Cardiac septum (tissue), 1 donor: ENCODE measurements at regions not wholly inside any gene's neighbourhood (a gene's known extent, or its start where the extent isn't known, plus 50 kb on each side); places are given as distances from the start of the nearest gene placed in this dataset.
A peak's percentile ranks its signal among the peaks of the same experiment; 100 is the strongest.

Source experiments
- DNase-seq: peaks from one replicate; pipeline ENCODE4 v3.0.0-alpha.2; 2020; ENCODE audit warnings: low spot score
- intact Hi-C: fragments of 100-400 bp; cut with DNase I; formaldehyde crosslinking; loops from one replicate; pipeline ENCODE4 v1.14.0; 2022
- donor health status: DM: no; HTN: no; CAD: no.

GRCh38 chr2:43117521-43118143 is 108.8 kb downstream of the ZFP36L2 start:
- no peak for DNase-seq
- intact Hi-C loops: no loop called here

GRCh38 chr2:43116988-43117387 is 109.4 kb downstream of the ZFP36L2 start:
- intact Hi-C loops: no loop called here
- DNase-seq: peak; percentile 1

GRCh38 chr2:43115881-43116280 is 110.5 kb downstream of the ZFP36L2 start:
- DNase-seq: no peak

GRCh38 chr2:43114210-43114609 is 112.2 kb downstream of the ZFP36L2 start:
- no peak for DNase-seq
- intact Hi-C loops: no loop called here

More at GRCh38 chr2:43115881-43116280, 110.5 kb downstream of the ZFP36L2 start:
- intact Hi-C loops: no loop called here

GRCh38 chr2:43111788-43112554 is 114.4 kb downstream of the ZFP36L2 start:
- DNase-seq: no peak

GRCh38 chr2:43110442-43110871 is 115.9 kb downstream of the ZFP36L2 start:
- DNase-seq: no peak

More at GRCh38 chr2:43111788-43112554, 114.4 kb downstream of the ZFP36L2 start:
- intact Hi-C loops: no loop called here

GRCh38 chr2:43109261-43109743 is 117.1 kb downstream of the ZFP36L2 start:
- no peak for DNase-seq
- intact Hi-C loops: no loop called here

More at GRCh38 chr2:43110442-43110871, 115.9 kb downstream of the ZFP36L2 start:
- intact Hi-C loops: no loop called here

- no peak for DNase-seq
- intact Hi-C loops: no loop called here
These were observed 118.7 kb downstream of the ZFP36L2 start for GRCh38 chr2:43107679-43108078.

- intact Hi-C loops: no loop called here
- no peak for DNase-seq
These were observed 119.6 kb downstream of the ZFP36L2 start for GRCh38 chr2:43106559-43107527.

- intact Hi-C loops: no loop called here
These were observed 120.5 kb downstream of the ZFP36L2 start for GRCh38 chr2:43105586-43106558.

GRCh38 chr2:43104763-43105162 is 121.6 kb downstream of the ZFP36L2 start:
- intact Hi-C loops: no loop called here
- no peak for DNase-seq

More at GRCh38 chr2:43105586-43106558, 120.5 kb downstream of the ZFP36L2 start:
- no peak for DNase-seq

- intact Hi-C loops: no loop called here
- DNase-seq: no peak
These were observed 122.3 kb downstream of the ZFP36L2 start for GRCh38 chr2:43104106-43104505.

- intact Hi-C loops: no loop called here
These were observed 123.4 kb downstream of the ZFP36L2 start for GRCh38 chr2:43103093-43103404.

GRCh38 chr2:43102366-43103092 is 123.9 kb downstream of the ZFP36L2 start:
- no peak for DNase-seq
- intact Hi-C loops: no loop called here

More at GRCh38 chr2:43103093-43103404, 123.4 kb downstream of the ZFP36L2 start:
- DNase-seq: no peak

- no peak for DNase-seq
- intact Hi-C loops: no loop called here
These were observed 124.7 kb downstream of the ZFP36L2 start for GRCh38 chr2:43101751-43102150.

GRCh38 chr2:43100883-43101662 is 125.3 kb downstream of the ZFP36L2 start:
- intact Hi-C loops: no loop called here
- no peak for DNase-seq

GRCh38 chr2:43100362-43100882 is 126.0 kb downstream of the ZFP36L2 start:
- intact Hi-C loops: no loop called here
- no peak for DNase-seq
